CD4-positive, alpha-beta T cell (primary cell): ENCODE measurements at regions not wholly inside any gene's neighbourhood (a gene's known extent, or its start where the extent isn't known, plus 50 kb on each side); places are given as distances from the start of the nearest gene placed in this dataset.

Experiments used
- ATAC-seq: fragments of 200-7000 bp; cut with Tn5 transposase; one replicate; pipeline ENCODE4 v1.10.0; 2022; ENCODE audit warnings: mild to moderate bottlenecking; ENCODE audit not compliant: poor library complexity
- CTCF ChIA-PET: fragments of 350-600 bp; sonication (Branson Sonifier 250); formaldehyde crosslinking; loops from one replicate; lab custom pipeline; 2021; ENCODE audit warnings: antibody characterized with exemption, inconsistent platforms; lab: Charles Lee
- POLR2A ChIA-PET: fragments of 350-600 bp; sonication (Branson Sonifier 250); formaldehyde crosslinking; loops from one replicate; lab custom pipeline; 2021; ENCODE audit warnings: antibody characterized with exemption, inconsistent platforms; lab: Charles Lee
- DNase-seq, 14 experiments: peaks; one replicate each; pipeline ENCODE4 v3.0.0-alpha.2; 2013 to 2020; ENCODE audit warnings: mixed read lengths in 2 of 14
- H3K27ac ChIP-seq, 2 donors: one replicate each; pipeline versions ENCODE4 v1.5.1 to v1.7.0; 2013; ENCODE audit warnings: low read length in 2 of 2, low read depth in 1 of 2, mild to moderate bottlenecking in 1 of 2
- H3K27me3 ChIP-seq, 2 experiments: 1 replicate in 1 of 2; 2 replicates in 1 of 2; pipeline versions ENCODE4 v1.6.1 to v1.7.0; 2013; ENCODE audit warnings: low read length in 2 of 2, control low read depth in 1 of 2, mild to moderate bottlenecking in 1 of 2, moderate library complexity in 1 of 2; ENCODE audit not compliant: insufficient read depth in 2 of 2, control insufficient read depth in 1 of 2
- H3K36me3 ChIP-seq: one replicate; pipeline ENCODE4 v1.6.1; 2013; ENCODE audit warnings: low read length, control low read depth; ENCODE audit not compliant: insufficient read depth
- H3K4me1 ChIP-seq: one replicate; pipeline ENCODE4 v1.6.1; 2013; ENCODE audit warnings: low read length, control low read depth; ENCODE audit not compliant: insufficient read depth
- H3K4me3 ChIP-seq: one replicate; pipeline ENCODE4 v1.5.1; 2013; ENCODE audit warnings: mild to moderate bottlenecking, low read length, moderate library complexity
- H3K9me3 ChIP-seq, 2 experiments: 1 replicate in 1 of 2; 2 replicates in 1 of 2; pipeline versions ENCODE4 v1.6.1 to v1.7.0; 2013; ENCODE audit warnings: low read length in 2 of 2, mild to moderate bottlenecking in 2 of 2, control low read depth in 1 of 2, moderate library complexity in 1 of 2; ENCODE audit not compliant: control insufficient read depth in 1 of 2, insufficient read depth in 1 of 2
- H3K27ac Mint-ChIP-seq: one replicate; pipeline ENCODE4 v1.8.0; 2020; ENCODE audit warnings: mixed read lengths
- H3K27me3 Mint-ChIP-seq: one replicate; pipeline ENCODE4 v1.8.0; 2021; ENCODE audit warnings: mixed read lengths
- H3K36me3 Mint-ChIP-seq: one replicate; pipeline ENCODE4 v1.8.0; 2021; ENCODE audit warnings: low read depth, mixed read lengths
- H3K4me1 Mint-ChIP-seq: one replicate; pipeline ENCODE4 v1.8.0; 2021; ENCODE audit warnings: low read depth, mixed read lengths
- H3K4me3 Mint-ChIP-seq: one replicate; pipeline ENCODE4 v1.8.0; 2020; ENCODE audit warnings: mild to moderate bottlenecking, mixed read lengths
- H3K9me3 Mint-ChIP-seq: one replicate; pipeline ENCODE4 v1.8.0; 2020; ENCODE audit warnings: mixed read lengths
- intact Hi-C, 2 experiments: fragments of 100-400 bp; cut with DNase I in 1 of 2; cut with micrococcal nuclease in 1 of 2; formaldehyde crosslinking; loops; one replicate each; pipeline versions ENCODE4 v1.15.1 to v1.9.0; 2023 to 2025; cut with DNase I, micrococcal nuclease
- TF ChIP-seq, protein P1 (sequence below): fragments of 200-600 bp; IDR thresholded peaks from one replicate; pipeline ENCODE4 v1.8.0; 2022; ENCODE audit warnings: antibody characterized with exemption, mild to moderate bottlenecking

DNA sequence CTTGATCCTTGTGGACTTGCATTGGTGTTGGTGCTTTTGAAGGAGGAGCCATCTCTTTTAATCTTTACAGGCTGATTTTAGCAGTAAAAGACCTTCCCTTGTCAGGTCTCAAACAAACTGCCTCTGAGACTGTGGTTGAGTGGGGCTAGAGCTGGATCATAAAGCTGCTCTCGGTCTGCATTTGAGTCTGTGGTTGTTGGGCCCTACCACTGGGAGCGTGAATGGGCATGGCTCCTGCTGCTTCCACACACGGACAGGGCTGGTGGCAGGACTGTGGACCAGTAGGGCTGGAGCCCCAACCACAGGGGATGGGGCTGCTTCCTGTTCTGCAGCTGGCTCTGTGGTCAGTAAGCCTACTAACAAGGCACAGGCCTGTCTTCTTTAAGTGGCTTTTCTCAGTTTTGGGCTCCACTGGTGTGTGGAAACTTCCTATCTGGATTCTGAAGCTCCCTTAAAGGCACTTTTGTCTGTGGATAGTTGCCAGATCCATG, 130.6 kb downstream of the RBM46 start:
- Mint-ChIP-seq H3K9me3 (no peaks in the 10 kb centered on the region), H3K27me3 (no peaks in the 10 kb centered on the region), H3K4me3 (no peak overlapping the region), H3K36me3 (no peaks in the 10 kb centered on the region), H3K27ac (no peak overlapping the region), H3K4me1 (no peaks in the 10 kb centered on the region)
- H3K4me1 ChIP-seq: no peaks in the 10 kb centered on the region
- no peaks in the 10 kb centered on the region for H3K36me3 ChIP-seq
- ATAC-seq (no peak), DNase-seq (no peak)
- ChIA-PET CTCF (no interaction called here), POLR2A (no interaction called here)
- TF ChIP-seq, protein P1, sequence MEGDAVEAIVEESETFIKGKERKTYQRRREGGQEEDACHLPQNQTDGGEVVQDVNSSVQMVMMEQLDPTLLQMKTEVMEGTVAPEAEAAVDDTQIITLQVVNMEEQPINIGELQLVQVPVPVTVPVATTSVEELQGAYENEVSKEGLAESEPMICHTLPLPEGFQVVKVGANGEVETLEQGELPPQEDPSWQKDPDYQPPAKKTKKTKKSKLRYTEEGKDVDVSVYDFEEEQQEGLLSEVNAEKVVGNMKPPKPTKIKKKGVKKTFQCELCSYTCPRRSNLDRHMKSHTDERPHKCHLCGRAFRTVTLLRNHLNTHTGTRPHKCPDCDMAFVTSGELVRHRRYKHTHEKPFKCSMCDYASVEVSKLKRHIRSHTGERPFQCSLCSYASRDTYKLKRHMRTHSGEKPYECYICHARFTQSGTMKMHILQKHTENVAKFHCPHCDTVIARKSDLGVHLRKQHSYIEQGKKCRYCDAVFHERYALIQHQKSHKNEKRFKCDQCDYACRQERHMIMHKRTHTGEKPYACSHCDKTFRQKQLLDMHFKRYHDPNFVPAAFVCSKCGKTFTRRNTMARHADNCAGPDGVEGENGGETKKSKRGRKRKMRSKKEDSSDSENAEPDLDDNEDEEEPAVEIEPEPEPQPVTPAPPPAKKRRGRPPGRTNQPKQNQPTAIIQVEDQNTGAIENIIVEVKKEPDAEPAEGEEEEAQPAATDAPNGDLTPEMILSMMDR: no peak
- H3K9me3 ChIP-seq: no peaks in the 10 kb centered on the region
- intact Hi-C loops: no loop called here
- H3K4me3 ChIP-seq: no peak overlapping the region
- no peaks in the 10 kb centered on the region for H3K27me3 ChIP-seq
- H3K27ac ChIP-seq: no peak overlapping the region

DNA sequence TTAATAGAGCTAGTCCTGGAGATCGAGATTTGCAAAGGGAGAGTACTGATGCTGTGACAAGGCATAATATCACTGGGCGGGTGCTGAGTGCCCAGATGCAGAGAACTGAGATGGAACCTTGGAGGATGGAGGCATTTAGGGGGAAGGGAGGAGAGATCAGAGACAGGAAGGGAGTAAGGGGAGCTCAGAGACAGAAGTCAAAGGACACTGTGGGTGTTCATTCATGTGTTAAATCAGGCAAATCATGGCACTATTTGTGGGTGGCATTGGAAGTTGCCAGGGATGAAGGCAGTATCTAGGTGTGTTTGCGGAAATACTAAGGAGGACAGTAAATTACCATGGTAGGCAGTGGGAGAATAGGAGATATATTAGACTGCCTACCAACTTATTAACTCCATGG, 135.0 kb downstream of the RBM46 start:
- TF ChIP-seq, protein P1: no peak
- Mint-ChIP-seq H3K27me3 (no peaks in the 10 kb centered on the region), H3K4me3 (no peak overlapping the region), H3K27ac (no peak overlapping the region), H3K9me3 (no peaks in the 10 kb centered on the region), H3K36me3 (no peaks in the 10 kb centered on the region), H3K4me1 (no peaks in the 10 kb centered on the region)
- Histone ChIP-seq H3K36me3 (no peaks in the 10 kb centered on the region), H3K4me1 (no peaks in the 10 kb centered on the region), H3K27ac (no peak overlapping the region), H3K9me3 (no peaks in the 10 kb centered on the region), H3K27me3 (no peaks in the 10 kb centered on the region), H3K4me3 (no peak overlapping the region)
- ChIA-PET POLR2A (no interaction called here), CTCF (no interaction called here)
- intact Hi-C loops: no loop called here
- ATAC-seq (no peak), DNase-seq (no peak)

DNA sequence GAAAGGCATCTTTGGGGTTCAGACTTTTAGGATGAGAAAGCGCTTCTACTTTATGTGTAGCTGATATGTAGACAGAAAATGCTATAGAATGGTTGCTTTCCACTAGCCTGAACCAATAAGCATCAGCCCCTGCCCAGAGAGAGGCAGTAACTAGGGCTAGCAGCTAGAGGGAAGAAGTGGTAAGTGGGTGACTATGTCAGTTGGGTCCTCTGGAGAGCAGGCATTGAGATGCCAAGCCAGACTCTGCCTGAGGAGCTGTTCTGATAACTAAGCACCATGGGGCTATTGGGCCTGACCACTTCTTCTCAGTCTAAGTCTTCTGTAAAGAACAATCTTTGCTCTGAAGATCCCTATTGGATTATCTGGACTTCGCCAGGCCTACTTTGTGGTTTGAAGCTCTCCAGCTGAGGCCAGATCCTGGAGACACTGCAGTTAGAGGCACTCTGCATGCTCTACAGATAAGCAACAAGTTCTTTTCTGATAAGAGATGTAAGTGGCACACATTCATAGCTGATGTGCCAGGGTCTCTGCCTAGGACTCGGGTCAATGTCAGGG, 146.1 kb downstream of the RBM46 start:
- Mint-ChIP-seq H3K27me3 (no peaks in the 10 kb centered on the region), H3K9me3 (peaks cover 9% of the 10 kb centered on the region), H3K4me1 (no peaks in the 10 kb centered on the region), H3K36me3 (no peaks in the 10 kb centered on the region), H3K27ac (no peak overlapping the region), H3K4me3 (no peak overlapping the region)
- Histone ChIP-seq H3K4me1 (no peaks in the 10 kb centered on the region), H3K9me3 (peaks cover 7 to 8% of the 10 kb centered on the region in 2 experiments), H3K4me3 (no peak overlapping the region), H3K27ac (no peak overlapping the region), H3K27me3 (no peaks in the 10 kb centered on the region), H3K36me3 (no peaks in the 10 kb centered on the region)
- no peak for ATAC-seq
- DNase-seq: no peak
- TF ChIP-seq, protein P1: no peak
- ChIA-PET CTCF (no interaction called here), POLR2A (no interaction called here)
- intact Hi-C loops: no loop called here
